OCI-LY7 (cell line): ENCODE measurements at regions not wholly inside any gene's neighbourhood (a gene's known extent, or its start where the extent isn't known, plus 50 kb on each side); places are given as distances from the start of the nearest gene placed in this dataset.

ENCODE experiments used
- CTCF ChIP-seq: fragments of 200-600 bp; sonication (generic); conservative IDR thresholded peaks from 2 replicates; pipeline ENCODE4 v1.5.1; 2014; ENCODE audit warnings: mild to moderate bottlenecking, antibody characterized with exemption, low read length, moderate library complexity, mixed read lengths
- EZH2phosphoT487 ChIP-seq: fragments of 200-600 bp; sonication (generic); IDR thresholded peaks from 2 replicates; pipeline ENCODE4 v1.6.1; 2018; ENCODE audit warnings: low read depth, borderline replicate concordance, mild to moderate bottlenecking, mixed run types, antibody characterized with exemption, low read length, moderate library complexity, mixed read lengths

GRCh38 chr4:89661173-89661899 is 175.6 kb downstream of the SNCA start:
- TF ChIP-seq CTCF = no peak
- no peak for TF ChIP-seq EZH2phosphoT487
